Pancreas (tissue), 10 donors: ENCODE measurements at regions not wholly inside any gene's neighbourhood (a gene's known extent, or its start where the extent isn't known, plus 50 kb on each side); places are given as distances from the start of the nearest gene placed in this dataset.

ENCODE experiments used
- ATAC-seq, 4 donors: fragments of 200-7000 bp; cut with Tn5 transposase; one replicate each; pipeline versions ENCODE4 v1.8.0 to v1.9.1; 2020; ENCODE audit warnings: mild to moderate bottlenecking in 4 of 4, moderate library complexity in 4 of 4
- DNase-seq, 6 donors: peaks; one replicate each; pipeline ENCODE4 v3.0.0-alpha.2; 2020
- FAIRE-seq: peaks from 2 replicates; lab custom pipeline; 2012; peaks lifted over from hg19 to GRCh38; lab: Jason Lieb, UNC
- H3K27ac ChIP-seq, 4 donors: fragments of 200-600 bp; sonication (generic); 1 replicate in 3 of 4; 2 replicates in 1 of 4; pipeline versions ENCODE4 v1.5.0 to v1.8.0; 2020
- H3K27me3 ChIP-seq, 4 donors: fragments of 200-600 bp; one replicate each; pipeline ENCODE4 v1.8.0; 2021
- H3K36me3 ChIP-seq, 3 donors: fragments of 200-600 bp; sonication (generic) in 1 of 3; one replicate each; pipeline versions ENCODE4 v1.5.0 to v1.8.0; 2020 to 2021
- H3K4me1 ChIP-seq, 3 donors: fragments of 200-600 bp; one replicate each; pipeline ENCODE4 v1.8.0; 2021
- H3K4me3 ChIP-seq, 4 donors: fragments of 200-600 bp; sonication (generic) in 2 of 4; one replicate each; pipeline versions ENCODE4 v1.5.0 to v1.8.0; 2020 to 2021
- H3K9me3 ChIP-seq, 4 donors: fragments of 200-600 bp; one replicate each; pipeline ENCODE4 v1.8.0; 2021
- CTCF ChIP-seq, 4 donors: fragments of 200-600 bp; sonication (generic) in 3 of 4; IDR thresholded peaks; one replicate each; pipeline versions ENCODE4 v1.5.0 to v1.8.0; 2021; ENCODE audit warnings: antibody characterized with exemption in 4 of 4
- WGBS, 2 donors: extraction: QIAGEN DNeasy Blood & Tissue Kit; methylation state at CpG; one replicate each; pipeline ENCODE4 v1.1.7; 2013; 5-methylcytosine and 5-hydroxymethylcytosine counted together
- intact Hi-C, 3 donors: fragments of 100-400 bp; cut with DNase I; formaldehyde crosslinking; loops; one replicate each; pipeline versions ENCODE4 v1.11.1 to v1.14.2; 2022
- donor health status: healthy with polysubstance abuse.
- donor health status: DM: no; HTN: no; CAD: no; lungs with moderate emphysema.
- donor health status: DM: no; HTN: no; CAD: no.
- donor health status: control.
- donor health status: control.
- donor health status: Bipolar disorder and iron deficiency.
- donor health status: DM: yes; HTN: yes; CAD: no.
- donor health status: DM: no; HTN: no; CAD: no.
- donor health status: DM: no; HTN: no; CAD: no.
- donor health status: DM: yes; HTN: yes; CAD: no.

- intact Hi-C loops = no loop called here
- Histone ChIP-seq H3K4me1 (no peaks in the 10 kb centered on the region), H3K4me3 (no peak overlapping the region), H3K9me3 (no peaks in the 10 kb centered on the region), H3K36me3 (no peaks in the 10 kb centered on the region), H3K27ac (no peak overlapping the region), H3K27me3 (no peaks in the 10 kb centered on the region)
- 60 to 73% methylated on average over 12 of the region's 12 CpGs for WGBS, 2 donors
- DNase-seq = no peak
- TF ChIP-seq CTCF (IDR thresholded peaks at IDR 0.05) = no peak
- FAIRE-seq = no peak
- ATAC-seq = no peak
Observed at GRCh38 chr6:6466967-6467761, 121.4 kb upstream of the LY86 start.

- whole genome bisulfite sequencing, 2 donors = 63 to 75% methylated on average over 8 of the region's 8 CpGs
- H3K36me3 ChIP-seq = no peaks in the 10 kb centered on the region
- no peak overlapping the region for H3K4me3 ChIP-seq
- intact Hi-C loops = no loop called here
- H3K9me3 ChIP-seq = no peaks in the 10 kb centered on the region
- FAIRE-seq (no peak), ATAC-seq (peak in 1 of 4 donors; percentile 56), DNase-seq (no peak)
- H3K27ac ChIP-seq = no peak overlapping the region
- no peaks in the 10 kb centered on the region for H3K27me3 ChIP-seq
- no peaks in the 10 kb centered on the region for H3K4me1 ChIP-seq
- TF ChIP-seq CTCF (IDR thresholded peaks at IDR 0.05) = no peak
Observed at GRCh38 chr6:6469074-6469473, 119.4 kb upstream of the LY86 start.

- H3K27ac ChIP-seq = no peak overlapping the region
- no peak overlapping the region for H3K4me3 ChIP-seq
- ATAC-seq (no peak), DNase-seq (no peak), FAIRE-seq (no peak)
- WGBS, 2 donors = 52 to 71% methylated on average over 2 of the region's 2 CpGs
- H3K27me3 ChIP-seq = no peaks in the 10 kb centered on the region
- no peaks in the 10 kb centered on the region for H3K4me1 ChIP-seq
- intact Hi-C loops = no loop called here
- no peak for TF ChIP-seq CTCF (IDR thresholded peaks at IDR 0.05)
- no peaks in the 10 kb centered on the region for H3K36me3 ChIP-seq
- H3K9me3 ChIP-seq = no peaks in the 10 kb centered on the region
Observed at GRCh38 chr6:6470123-6470522, 118.4 kb upstream of the LY86 start.

GRCh38 chr6:6471276-6471675 is 117.2 kb upstream of the LY86 start:
- Histone ChIP-seq H3K27me3 (no peaks in the 10 kb centered on the region), H3K9me3 (no peaks in the 10 kb centered on the region), H3K27ac (no peak overlapping the region), H3K4me1 (no peaks in the 10 kb centered on the region), H3K4me3 (no peak overlapping the region), H3K36me3 (no peaks in the 10 kb centered on the region)
- no peak for FAIRE-seq
- TF ChIP-seq CTCF (IDR thresholded peaks at IDR 0.05) = no peak
- no peak for DNase-seq
- 73 to 77% methylated on average over 3 of the region's 3 CpGs for WGBS, 2 donors
- no peak for ATAC-seq
- intact Hi-C loops = no loop called here

- FAIRE-seq (no peak), DNase-seq (no peak), ATAC-seq (peak in 1 of 4 donors; percentile 20)
- TF ChIP-seq CTCF (IDR thresholded peaks at IDR 0.05) = no peak
- no peak overlapping the region for H3K27ac ChIP-seq
- no peaks in the 10 kb centered on the region for H3K4me1 ChIP-seq
- WGBS, 2 donors = 59 to 68% methylated on average over 11 of the region's 11 CpGs
- intact Hi-C loops = no loop called here
- no peaks in the 10 kb centered on the region for H3K27me3 ChIP-seq
- H3K9me3 ChIP-seq = no peaks in the 10 kb centered on the region
- H3K4me3 ChIP-seq = no peak overlapping the region
- no peaks in the 10 kb centered on the region for H3K36me3 ChIP-seq
Observed at GRCh38 chr6:6474170-6474920, 114.2 kb upstream of the LY86 start.
